ELR (cell line): ENCODE measurements at regions not wholly inside any gene's neighbourhood (a gene's known extent, or its start where the extent isn't known, plus 50 kb on each side); places are given as distances from the start of the nearest gene placed in this dataset.

Experiments used
- DNase-seq: peaks from one replicate; pipeline ENCODE4 v3.0.0-alpha.2; 2015; ENCODE audit warnings: low read depth

DNA sequence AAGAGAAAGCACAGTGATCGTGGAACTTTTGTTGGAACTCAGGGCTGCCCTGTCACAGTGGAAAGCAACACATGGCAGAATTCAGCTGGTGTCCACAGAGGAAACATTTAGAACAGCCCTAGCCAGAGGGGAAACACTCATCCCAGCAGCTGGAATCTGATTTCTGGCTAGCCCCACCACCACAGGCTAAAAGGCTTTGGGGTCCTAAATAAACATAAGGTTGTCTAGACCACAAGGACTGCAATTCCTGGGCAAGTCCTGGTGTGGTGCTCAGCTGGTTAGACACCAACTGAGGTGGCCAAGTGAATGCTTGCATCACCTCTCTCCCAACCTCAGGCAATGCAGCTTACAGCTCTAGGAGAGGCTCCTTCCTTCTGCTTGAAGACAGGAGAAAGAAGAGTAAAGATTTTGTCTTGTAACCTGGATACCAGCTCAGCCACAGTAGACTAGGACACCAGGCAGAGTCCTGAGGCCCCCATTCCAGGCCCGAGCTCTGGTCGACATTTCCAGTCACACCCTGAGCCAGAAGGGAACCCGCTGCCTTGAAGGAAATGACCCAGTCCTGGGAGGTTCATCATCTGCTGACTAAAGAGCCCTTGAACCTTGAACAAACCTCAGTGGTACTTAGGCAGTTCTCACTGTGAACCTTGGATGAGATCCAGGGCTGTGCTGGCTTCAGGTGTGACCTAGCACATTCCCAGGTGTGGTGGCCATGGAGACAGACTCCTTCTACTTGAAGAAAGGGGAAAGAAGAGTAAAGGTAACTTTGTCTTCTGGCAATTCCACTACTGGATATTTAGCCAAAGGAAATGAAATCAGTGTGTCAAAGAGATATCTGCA, 85.4 kb upstream of the PLXNC1 start:
- no peak for DNase-seq

DNA sequence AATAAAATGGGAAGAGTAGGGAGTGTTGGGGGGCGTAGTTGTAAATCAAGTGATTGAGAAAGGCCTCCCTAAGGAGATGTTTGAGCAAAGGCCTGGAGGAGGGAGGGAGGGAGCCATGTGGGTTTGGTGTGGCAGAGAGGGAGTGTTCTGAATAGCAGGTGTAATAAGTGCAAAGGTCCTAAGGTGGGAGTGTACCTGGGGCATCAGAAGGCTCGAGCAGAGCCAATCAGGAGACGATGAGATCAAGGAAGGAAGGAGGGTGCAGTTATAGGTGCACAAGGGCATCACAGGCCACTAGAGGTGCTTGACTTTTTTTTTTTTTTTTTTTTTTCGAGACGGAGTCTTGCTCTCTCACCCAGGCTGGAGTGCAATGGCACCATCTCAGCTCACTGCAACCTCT, 77.9 kb upstream of the PLXNC1 start:
- no peak for DNase-seq

DNA sequence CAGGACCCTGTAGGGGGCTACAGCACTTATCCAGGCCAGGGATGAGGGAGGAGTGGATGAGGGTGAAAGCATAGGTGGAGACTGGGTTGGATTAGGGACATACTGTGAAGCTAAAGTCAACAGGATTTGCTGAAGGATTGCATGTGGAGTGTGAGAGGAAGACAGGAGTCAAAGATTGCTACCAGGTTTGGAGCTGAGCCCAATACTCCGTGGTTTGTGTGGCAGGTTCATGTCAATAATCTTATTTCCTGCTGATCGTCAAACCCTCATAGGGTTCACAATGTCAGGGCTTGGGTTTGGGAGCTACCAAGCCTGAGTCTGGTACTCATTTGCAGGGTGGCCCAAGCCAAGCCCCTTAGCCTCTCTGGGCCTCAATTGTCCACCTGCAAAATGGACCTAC, 77.1 kb upstream of the PLXNC1 start:
- DNase-seq, result no peak

DNA sequence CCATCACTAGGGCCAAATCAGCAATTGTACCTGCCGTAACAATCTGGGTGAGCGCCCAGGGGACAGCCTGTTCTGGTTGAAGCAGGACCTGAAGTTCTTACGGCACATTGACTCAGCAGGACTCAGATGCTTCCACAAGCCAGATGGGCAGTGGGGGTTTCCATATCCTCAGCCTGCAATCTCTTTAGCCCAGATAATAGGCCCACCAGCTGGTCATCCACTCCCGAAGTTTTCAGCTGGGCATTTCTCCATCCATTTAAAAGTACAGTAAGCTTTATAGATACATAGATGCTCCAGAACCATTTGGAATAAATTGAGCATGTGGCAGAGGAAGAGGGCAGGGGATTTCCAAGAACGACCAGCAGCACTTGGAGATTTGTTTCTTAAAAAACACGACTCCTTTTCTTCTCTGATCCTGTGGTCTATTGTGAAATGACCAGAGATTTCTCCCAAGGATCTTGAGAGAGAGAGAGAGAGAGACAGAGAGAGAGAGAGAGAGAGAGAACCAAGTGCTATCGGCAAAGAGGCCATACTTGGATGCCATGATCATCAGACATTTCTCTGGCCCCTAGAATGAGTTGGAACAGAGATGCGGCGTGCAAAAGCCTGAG, 74.8 kb upstream of the PLXNC1 start:
- no peak for DNase-seq

DNA sequence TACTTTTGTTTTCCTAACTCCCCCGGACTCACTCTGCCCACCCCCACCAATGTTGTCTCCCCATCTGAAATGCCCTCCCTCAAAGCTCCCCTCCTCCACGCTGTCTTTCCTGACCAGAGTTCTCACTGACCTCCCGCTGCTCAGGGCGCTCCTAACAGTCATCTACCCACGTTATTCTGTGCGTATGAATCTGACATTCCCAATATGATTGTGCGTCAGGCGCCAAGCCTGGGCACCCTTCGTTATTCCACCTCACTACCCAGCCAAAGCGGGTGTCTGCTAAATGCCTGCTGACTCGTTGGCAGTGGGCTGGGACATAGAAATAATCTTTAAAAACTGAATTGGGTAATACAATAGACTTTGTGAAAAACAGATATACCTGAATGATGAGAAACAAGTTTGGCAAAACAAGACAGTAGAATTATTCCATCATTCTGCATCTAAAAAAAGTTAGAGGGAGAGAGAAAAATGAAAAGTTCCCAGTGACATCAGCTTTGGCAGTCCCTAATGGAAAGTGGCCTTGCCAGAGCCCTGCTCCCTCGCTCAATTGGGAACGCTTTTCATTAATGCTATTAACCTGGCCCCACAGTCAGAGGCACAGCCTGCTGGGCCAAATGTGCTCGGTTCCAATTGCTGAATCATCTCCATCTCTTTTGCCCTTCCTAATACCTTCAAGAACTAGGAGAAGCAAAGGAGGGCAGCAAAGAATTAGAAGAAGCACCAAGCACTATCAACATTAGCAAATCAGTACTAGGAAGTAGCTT, 74.0 kb upstream of the PLXNC1 start:
- no peak for DNase-seq

DNA sequence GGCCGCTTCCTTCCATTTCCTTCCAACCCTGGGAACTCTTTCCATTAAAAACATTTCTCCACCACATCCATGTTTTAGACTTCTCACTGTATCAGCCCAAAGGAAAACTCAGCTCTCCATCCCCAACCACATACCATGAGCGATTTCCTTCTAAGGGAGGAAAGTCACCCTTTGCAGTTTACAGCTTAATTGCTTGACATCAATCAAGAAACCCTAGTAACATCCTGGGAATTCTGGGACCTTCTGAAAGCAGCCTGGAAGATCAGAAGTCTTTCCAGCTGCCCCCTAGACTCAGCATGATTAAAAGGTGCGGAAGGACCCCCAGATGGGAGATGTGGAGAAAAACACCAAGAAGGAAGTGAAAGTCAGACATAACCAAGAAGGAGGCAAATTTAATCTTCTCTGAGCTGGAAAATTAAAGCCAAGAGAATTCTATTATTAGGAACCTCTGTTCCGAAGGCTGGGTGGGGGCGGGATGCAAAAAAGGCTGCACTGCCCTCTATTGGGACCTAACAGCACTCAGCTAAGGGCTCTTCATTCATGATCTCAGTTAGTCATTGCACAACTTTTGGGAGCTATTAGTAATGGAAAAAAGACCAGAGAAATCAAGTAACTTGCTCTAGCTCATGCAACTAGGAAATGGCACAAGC, 73.3 kb upstream of the PLXNC1 start:
- DNase-seq, result peak; percentile 82

DNA sequence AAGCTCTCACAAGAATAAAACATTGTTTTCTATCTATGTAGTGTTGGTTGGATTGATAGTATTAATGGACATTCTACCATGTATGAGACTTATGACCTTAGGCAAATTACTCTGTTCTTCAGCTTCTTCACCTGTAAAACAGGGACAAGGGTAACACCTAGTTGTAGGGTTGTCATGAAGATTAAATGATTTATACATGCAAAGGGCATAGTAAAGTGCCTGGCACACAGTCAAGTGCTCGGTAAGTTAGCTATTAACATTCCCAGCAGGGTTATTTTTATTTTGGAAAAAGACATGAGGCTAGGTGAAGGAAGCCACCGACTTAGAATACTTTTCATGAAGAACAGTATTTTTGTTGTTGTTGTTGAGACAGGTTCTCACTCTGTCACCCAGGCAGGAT, 71.2 kb upstream of the PLXNC1 start:
- no peak for DNase-seq

DNA sequence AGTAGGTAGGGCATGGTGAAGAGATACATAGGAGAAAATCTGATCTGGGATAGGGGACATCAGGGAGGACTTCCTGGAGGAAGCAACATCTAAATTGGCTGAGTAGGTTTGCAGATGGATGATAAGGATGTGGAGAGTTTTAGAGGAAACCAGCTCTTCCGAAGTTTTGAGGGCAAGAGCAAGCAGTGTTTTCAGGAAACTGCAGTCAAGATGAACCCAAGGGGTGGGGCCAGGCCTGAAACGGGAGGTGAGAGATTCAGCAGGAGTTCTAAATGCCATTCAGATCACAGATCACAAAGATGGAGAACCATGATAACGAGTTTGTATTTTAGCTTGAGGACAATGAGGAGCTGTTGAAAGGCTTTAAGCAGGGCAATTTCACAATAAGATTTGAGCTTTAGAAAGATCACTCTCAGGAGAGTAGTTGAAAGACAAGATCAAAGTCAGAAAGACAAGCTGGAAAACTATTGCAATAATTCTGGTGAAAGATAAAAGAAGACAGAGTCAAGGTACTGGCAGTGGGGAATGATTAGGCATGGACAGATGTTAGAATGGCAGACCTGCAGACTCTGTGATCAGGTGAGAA, 70.1 kb upstream of the PLXNC1 start:
- no peak for DNase-seq

DNA sequence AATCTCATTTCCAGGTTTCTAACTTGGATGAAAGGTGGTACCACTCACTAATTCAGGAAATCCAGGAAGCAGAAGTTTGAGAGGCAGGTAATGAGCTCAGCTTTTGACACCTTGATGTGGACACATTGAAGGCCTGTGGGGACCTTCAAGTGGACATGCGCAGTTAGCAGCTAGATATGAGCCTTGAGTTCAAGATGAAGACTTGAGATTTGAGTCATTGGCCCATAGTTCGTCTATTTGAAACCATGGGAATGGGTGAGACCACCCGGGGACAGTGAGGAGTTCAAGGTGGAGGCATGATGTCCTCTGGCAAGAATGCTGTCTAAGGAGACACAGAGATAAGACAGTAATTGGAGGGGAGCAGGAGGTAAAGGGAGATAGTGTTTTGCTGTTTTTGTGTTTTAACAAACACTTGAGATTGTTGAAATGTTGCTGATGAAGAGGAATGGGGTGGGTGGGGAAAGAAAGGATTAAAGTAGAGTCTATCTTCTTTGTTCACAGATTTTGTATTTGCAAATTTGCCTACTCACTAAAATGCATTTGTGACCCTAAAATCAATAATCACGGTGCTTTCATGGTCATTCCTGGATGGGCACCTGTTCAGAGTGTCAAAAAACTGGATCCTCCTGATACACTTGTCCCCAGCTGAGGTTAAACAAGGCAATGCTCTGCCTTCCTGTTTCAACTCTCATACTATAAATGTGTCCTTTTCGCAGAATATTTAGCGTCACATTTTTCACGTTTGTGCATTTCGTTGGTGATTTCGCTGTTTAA, 69.5 kb upstream of the PLXNC1 start:
- DNase-seq, result no peak

DNA sequence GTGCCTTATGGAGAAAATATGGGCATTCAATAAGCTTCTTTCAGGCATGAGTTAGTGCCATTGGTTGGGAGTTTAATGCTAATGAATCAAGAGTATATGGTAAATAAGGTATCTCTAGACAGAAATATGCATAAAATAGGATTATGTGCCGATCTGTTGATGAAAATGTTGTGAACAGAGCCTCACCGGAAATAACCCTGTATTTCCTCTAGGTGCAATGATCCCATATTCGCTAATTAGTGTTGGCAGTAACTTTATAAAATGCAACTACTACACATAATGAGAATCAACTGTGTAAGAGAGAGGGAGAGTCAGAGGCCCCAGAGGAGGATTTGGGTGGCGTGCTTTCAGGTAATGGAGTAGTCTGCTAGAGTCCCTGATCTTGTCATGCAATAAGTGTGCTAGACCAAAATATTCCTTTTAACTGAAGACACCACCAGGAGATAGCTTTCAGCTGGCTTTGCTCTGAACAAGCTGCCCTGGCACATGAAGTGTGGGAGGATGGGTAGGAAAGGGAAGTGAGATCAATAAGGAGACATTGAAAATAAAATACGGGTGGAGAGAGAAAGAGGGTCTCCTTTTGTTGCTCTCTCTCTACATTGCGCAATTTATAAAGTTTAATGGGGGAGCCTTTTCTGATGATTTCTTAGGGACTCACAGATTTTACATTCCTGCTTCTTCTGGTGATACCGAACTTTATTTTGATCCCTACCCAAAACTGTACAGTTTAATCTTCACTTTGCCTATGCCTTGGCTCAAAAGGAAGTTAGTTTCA, 68.6 kb upstream of the PLXNC1 start:
- DNase-seq, result no peak

DNA sequence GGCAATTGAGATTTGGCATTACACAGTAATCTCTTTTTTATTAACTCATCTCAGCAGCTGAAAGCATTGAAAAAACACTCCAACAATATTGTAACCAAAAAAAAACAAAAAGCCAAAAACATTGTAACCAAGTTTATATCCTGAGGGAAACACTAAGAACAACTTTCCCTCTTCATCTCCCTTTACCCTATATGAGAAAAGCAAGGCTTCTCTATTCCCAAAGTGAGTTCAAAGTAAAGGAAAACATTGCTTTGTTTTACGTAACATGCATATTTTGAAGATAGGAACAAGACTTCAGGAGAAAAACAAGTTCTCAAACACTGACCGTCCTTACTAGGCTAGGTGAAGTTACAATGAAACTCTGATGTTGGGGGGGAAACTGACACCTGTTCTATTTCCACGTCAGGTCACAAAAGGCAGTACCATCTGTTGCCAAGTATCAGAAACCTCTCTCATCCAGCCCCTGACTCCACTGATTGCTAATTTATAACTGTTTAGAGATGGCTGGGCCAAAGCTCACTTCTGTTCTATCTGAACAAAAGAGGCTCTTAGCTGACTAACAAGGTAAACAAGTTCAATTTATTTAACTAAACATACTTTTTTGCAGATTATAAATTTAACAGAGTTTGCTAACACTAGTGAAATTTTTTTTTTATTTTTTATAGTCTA, 67.9 kb upstream of the PLXNC1 start:
- DNase-seq, result no peak

DNA sequence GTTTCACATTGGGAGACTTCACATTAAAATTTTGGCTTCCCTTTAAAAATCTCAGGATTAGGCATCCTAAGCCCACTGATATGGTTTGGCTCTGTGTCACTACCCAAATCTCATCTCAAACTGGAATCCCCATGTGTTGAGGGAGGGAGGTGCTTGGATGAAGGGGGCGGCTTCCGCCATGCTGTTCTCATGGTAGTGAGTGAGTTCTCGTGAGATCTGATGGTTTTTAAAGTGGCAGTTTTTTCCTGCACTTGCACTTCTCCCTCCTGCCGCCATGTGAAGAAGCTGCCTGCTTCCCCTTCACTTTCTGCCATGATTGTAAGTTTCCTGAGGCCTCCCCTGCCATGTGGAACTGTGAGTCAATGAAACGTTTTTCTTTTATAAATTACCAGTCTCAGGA, 65.7 kb upstream of the PLXNC1 start:
- no peak for DNase-seq

DNA sequence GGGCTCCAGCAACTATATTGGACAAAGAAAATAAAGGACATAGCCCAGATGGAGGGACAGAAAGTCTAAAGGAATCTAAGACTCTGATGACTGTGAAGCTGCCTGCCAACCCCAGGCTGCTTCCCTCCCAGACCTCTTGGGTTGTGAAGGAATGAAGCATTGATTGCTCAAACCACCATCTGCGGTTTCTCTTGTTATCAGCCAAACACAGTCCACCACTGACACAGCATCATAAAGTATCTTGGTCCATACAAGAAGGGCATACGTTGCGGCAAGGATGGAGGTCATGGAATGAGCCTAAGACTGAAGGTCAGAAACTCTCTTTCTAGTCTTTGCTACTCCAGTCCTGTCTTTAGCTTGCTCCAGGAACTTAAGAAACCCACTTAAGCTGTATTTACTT, 58.5 kb upstream of the PLXNC1 start:
- DNase-seq, result no peak

DNA sequence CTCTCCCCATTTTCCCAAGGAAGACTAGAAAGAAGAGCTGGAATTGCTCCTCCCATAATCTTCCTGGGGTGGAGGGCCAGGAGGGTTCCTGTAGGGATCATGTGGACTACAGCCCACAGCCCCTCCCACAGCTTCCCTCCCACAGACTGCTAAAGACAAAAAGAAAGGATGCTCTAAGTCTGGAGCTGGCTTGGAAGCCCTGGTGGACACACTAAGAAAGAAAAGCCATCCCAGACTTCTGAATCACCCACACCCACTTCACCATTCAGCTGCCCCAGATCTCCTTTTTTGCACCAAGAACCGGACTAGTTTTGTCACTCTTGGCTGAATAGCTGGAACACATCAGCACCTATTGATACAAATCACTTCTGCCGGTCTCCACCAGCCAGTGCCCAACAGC, 56.8 kb upstream of the PLXNC1 start:
- DNase-seq, result peak; percentile 13

DNA sequence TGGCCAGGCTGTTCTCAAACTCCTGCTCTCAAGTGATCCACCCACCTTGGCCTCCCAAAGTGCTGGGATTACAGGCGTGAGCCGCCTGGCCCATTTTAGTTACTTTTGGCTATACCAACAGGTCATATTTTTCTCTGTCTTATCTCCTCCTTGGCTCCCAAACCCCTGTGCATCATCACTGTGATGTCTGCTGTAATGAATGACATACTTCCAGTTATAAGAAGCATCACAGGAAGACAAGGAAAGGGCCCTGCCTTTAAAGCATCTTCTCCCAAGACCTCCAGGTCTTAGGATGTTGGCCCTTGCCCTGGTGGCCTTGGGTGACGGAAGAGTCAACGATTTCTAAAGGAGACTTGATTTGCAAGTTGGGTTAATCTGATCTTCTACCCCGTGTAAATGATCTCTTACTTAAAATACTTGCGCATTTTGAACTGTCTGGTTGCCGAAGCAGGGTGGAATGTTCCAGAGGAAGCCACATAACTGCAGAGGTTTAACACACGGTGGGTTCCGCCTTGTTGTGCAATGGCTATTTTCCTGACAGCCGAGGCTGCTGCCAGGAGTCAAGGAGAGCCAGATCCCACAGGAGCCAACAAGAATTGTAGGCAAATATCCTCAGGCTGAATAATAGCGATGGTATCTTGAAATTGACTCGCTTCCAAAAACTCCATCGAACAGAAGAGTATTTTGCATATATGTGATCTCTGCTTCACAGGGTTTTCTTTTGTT, 55.7 kb upstream of the PLXNC1 start:
- peak; percentile 69 for DNase-seq

DNA sequence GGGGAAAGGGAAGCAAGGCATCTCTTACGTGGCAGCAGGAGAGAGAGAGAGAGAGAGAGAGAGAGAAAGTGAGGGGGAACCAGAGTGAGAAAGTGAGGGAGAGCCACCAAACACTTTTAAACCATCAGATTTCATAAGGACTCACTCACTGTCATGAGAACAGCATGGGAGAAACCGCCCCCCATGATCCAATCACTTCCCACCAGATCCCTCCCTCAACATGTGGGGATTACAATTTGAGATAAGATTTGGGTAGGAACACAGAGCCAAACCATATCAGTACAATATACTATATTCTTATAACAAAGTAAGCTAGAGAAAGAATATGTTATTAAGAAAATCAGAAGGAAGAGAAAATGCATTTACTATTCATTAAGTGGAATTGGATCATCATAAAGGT, 53.7 kb upstream of the PLXNC1 start:
- no peak for DNase-seq

DNA sequence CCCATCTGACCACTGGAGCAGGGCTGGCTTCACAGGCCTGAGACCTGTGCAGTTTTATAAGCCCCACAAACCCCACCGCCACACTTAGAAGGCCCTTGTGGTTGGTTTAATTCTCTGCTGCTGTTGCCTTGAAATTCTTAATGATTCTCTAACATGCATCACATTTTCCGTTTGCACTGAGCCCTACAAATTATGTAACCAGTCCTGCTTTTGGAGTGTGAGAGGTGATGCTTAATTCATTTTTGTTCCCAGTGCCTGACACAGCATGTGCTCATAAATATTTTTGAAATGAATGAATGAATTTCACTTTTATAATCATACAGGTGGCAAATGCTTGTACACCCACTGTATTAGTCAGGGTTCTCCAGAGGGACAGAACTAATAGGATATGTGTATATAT, 52.8 kb upstream of the PLXNC1 start:
- no peak for DNase-seq

DNA sequence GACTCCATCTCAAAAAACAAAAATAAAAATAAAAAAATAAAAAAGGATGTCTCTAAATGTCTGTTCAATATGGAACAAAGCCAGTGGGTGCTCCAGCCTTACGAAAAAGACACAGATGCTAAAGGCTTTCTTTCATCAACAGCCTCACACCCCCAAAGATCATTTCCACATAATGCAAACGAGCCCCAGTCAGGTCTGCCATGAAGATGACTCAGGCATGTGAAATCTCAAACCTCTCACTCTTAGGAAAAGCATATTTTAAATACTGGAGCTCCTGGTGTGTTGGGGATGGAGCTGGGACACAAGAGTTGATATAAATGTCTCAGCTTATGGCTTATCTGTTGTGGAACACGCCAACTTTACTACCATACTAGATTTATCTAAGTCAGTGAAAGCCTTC, 49.9 kb upstream of the PLXNC1 start:
- DNase-seq, result peak; percentile 82
